HCT116 (cell line): ENCODE measurements at regions not wholly inside any gene's neighbourhood (a gene's known extent, or its start where the extent isn't known, plus 50 kb on each side); places are given as distances from the start of the nearest gene placed in this dataset.

Source experiments
- ATAC-seq: fragments of 200-7000 bp; cut with Tn5 transposase; 2 replicates; pipeline ENCODE4 v1.9.1; 2020; ENCODE audit warnings: mild to moderate bottlenecking, moderate library complexity
- BruUV-seq: library from RNA; stranded (reverse); fragments of 400-500 nt; replicated peaks from 2 replicates; lab custom pipeline; 2021; lab: Mats Ljungman, UMichigan
- CTCF ChIA-PET: fragments of 300-600 bp; sonication (Branson Sonifier 250); formaldehyde crosslinking; loops from one replicate; lab custom pipeline; 2021; ENCODE audit warnings: antibody characterized with exemption; lab: Charles Lee
- POLR2A ChIA-PET: fragments of 300-600, 350-600 bp; sonication (Branson Sonifier 250); formaldehyde crosslinking; loops from one replicate; lab custom pipeline; 2021; ENCODE audit warnings: antibody characterized with exemption; lab: Charles Lee
- RAD21 ChIA-PET, 2 experiments: fragments of 300-600 bp; sonication (Branson Sonifier 250); formaldehyde crosslinking; loops; one replicate each; lab custom pipeline; 2023; ENCODE audit warnings: low total read pairs in 2 of 2; ENCODE audit not compliant: uncharacterized antibody in 2 of 2, unreplicated experiment in 2 of 2, low non-redundant PET in 1 of 2; lab: Charles Lee
- DNase-seq: peaks from one replicate; pipeline ENCODE4 v3.0.0-alpha.2; 2010; ENCODE audit warnings: low read depth, low spot score
- H2AFZ ChIP-seq: fragments of 200-600 bp; shearing (Covaris generic), sonication (generic); 2 replicates; pipeline ENCODE4 v1.6.1; 2017; ENCODE audit warnings: low read depth, mixed run types, mixed read lengths, antibody characterized with exemption, low read length; ENCODE audit not compliant: poor library complexity, severe bottlenecking
- H3K27ac ChIP-seq: 2 replicates; pipeline ENCODE4 v1.5.1; 2012; ENCODE audit warnings: low read depth, low read length
- H3K27me3 ChIP-seq: fragments of 200-600 bp; sonication (generic); 2 replicates; pipeline ENCODE4 v1.6.1; 2016; ENCODE audit warnings: mixed run types, low read length, mixed read lengths; ENCODE audit not compliant: insufficient read depth
- H3K36me3 ChIP-seq, 2 experiments: fragments of 200-500 bp in 1 of 2; fragments of 200-600 bp in 1 of 2; sonication (Bioruptor generic) in 1 of 2; sonication (generic) in 1 of 2; 2 replicates each; pipeline versions ENCODE4 v1.5.1 to v1.6.1; 2014 to 2016; ENCODE audit warnings: low read length in 2 of 2, inconsistent platforms in 1 of 2, mixed read lengths in 1 of 2, mixed run types in 1 of 2; ENCODE audit not compliant: insufficient read depth in 2 of 2, control insufficient read depth in 1 of 2
- H3K4me1 ChIP-seq, 2 experiments: fragments of 200-600 bp in 1 of 2; sonication (generic) in 1 of 2; 2 replicates each; pipeline versions ENCODE4 v1.5.1 to v1.6.1; 2012 to 2017; ENCODE audit warnings: low read length in 2 of 2, inconsistent platforms in 1 of 2, mild to moderate bottlenecking in 1 of 2, mixed read lengths in 1 of 2, mixed run types in 1 of 2, moderate library complexity in 1 of 2; ENCODE audit not compliant: insufficient read depth in 2 of 2, control insufficient read depth in 1 of 2
- H3K4me2 ChIP-seq: fragments of 200-600 bp; sonication (generic); 2 replicates; pipeline ENCODE4 v1.6.1; 2017; ENCODE audit warnings: mixed run types, low read length, mixed read lengths
- H3K4me3 ChIP-seq, 2 experiments: fragments of 200-600 bp in 1 of 2; sonication (generic) in 1 of 2; replicated peaks in 1 of 2; 2 replicates each; pipeline ENCODE4 v1.5.1; 2011 to 2016; ENCODE audit warnings: low read length in 2 of 2, control low read depth in 1 of 2, low read depth in 1 of 2, mild to moderate bottlenecking in 1 of 2, mixed read lengths in 1 of 2, mixed run types in 1 of 2
- H3K79me2 ChIP-seq: fragments of 200-600 bp; sonication (generic); 2 replicates; pipeline ENCODE4 v1.6.1; 2017; ENCODE audit warnings: mild to moderate bottlenecking, mixed run types, low read length, moderate library complexity, mixed read lengths; ENCODE audit not compliant: insufficient read depth
- H3K9ac ChIP-seq: fragments of 200-600 bp; sonication (generic); 2 replicates; pipeline ENCODE4 v1.6.1; 2016; ENCODE audit warnings: low read length, mixed read lengths
- H3K9me2 ChIP-seq: fragments of 200-600 bp; sonication (generic), shearing (Covaris generic); 2 replicates; pipeline ENCODE4 v1.6.1; 2017; ENCODE audit warnings: mixed run types, mild to moderate bottlenecking, moderate library complexity; ENCODE audit not compliant: insufficient read depth
- H3K9me3 ChIP-seq, 2 experiments: fragments of 200-500 bp in 1 of 2; fragments of 200-600 bp in 1 of 2; sonication (Bioruptor generic) in 1 of 2; sonication (generic) in 1 of 2; 2 replicates each; pipeline ENCODE4 v1.6.1; 2014 to 2017; ENCODE audit warnings: low read length in 2 of 2, mixed read lengths in 2 of 2, inconsistent platforms in 1 of 2, low read depth in 1 of 2, mild to moderate bottlenecking in 1 of 2, mixed run types in 1 of 2, moderate library complexity in 1 of 2; ENCODE audit not compliant: control insufficient read depth in 1 of 2, insufficient read depth in 1 of 2
- H4K20me1 ChIP-seq: fragments of 200-600 bp; sonication (generic), shearing (Covaris generic); 2 replicates; pipeline ENCODE4 v1.6.1; 2017; ENCODE audit warnings: mixed run types, mild to moderate bottlenecking, moderate library complexity; ENCODE audit not compliant: insufficient read depth
- CEBPB ChIP-seq: IDR thresholded peaks from 2 replicates; pipeline ENCODE4 v1.6.1; 2012; ENCODE audit warnings: low read depth
- EGR1 ChIP-seq: IDR thresholded peaks from 2 replicates; pipeline ENCODE4 v1.6.1; 2012; ENCODE audit warnings: low read depth
- EZH2 ChIP-seq: fragments of 200-600 bp; sonication (generic); IDR thresholded peaks from 2 replicates; pipeline ENCODE4 v1.6.1; 2017; ENCODE audit warnings: antibody characterized with exemption, mixed run types
- JUND ChIP-seq: IDR thresholded peaks from 2 replicates; pipeline ENCODE4 v1.6.1; 2012
- SIN3A ChIP-seq: IDR thresholded peaks from 2 replicates; pipeline ENCODE4 v1.6.1; 2012; ENCODE audit warnings: low read depth
- SP1 ChIP-seq: IDR thresholded peaks from 2 replicates; pipeline ENCODE4 v1.6.1; 2012; ENCODE audit warnings: low read depth
- SRF ChIP-seq: IDR thresholded peaks from 2 replicates; pipeline ENCODE4 v1.6.1; 2012; ENCODE audit warnings: low read depth
- TCF7L2 ChIP-seq: IDR thresholded peaks from 2 replicates; pipeline ENCODE4 v1.7.0; 2011; ENCODE audit warnings: borderline replicate concordance, inconsistent platforms; ENCODE audit not compliant: insufficient read depth, insufficient read length; ENCODE audit errors: extremely low read depth
- ZNF274 ChIP-seq: fragments of 200-500 bp; sonication (Bioruptor generic); IDR thresholded peaks from 2 replicates; pipeline ENCODE4 v1.6.1; 2014; ENCODE audit warnings: mild to moderate bottlenecking, low read depth, low read length, inconsistent platforms
- intact Hi-C: fragments of 100-400 bp; cut with micrococcal nuclease; formaldehyde crosslinking; loops from 2 replicates; pipeline ENCODE4 v1.10.0; 2022
- TF ChIP-seq, protein P1 (sequence below): IDR thresholded peaks from 2 replicates; pipeline ENCODE4 v1.6.1; 2011; ENCODE audit warnings: mild to moderate bottlenecking, low read length, moderate library complexity; ENCODE audit not compliant: insufficient replicate concordance; ENCODE audit errors: extremely low read depth
- TF ChIP-seq, protein P2 (sequence below): IDR thresholded peaks from 2 replicates; pipeline ENCODE4 v1.6.1; 2012
- TF ChIP-seq, protein P3 (sequence below): IDR thresholded peaks from 2 replicates; pipeline ENCODE4 v1.6.1; 2012; ENCODE audit warnings: low read depth

GRCh38 chr16:85228970-85229430, 116.7 kb upstream of the CIBAR2 start:
- H3K27me3 ChIP-seq: no peaks in the 10 kb centered on the region
- TF ChIP-seq CEBPB (no peak), SP1 (no peak), EZH2 (no peak), EGR1 (no peak)
- TF ChIP-seq, protein P1, sequence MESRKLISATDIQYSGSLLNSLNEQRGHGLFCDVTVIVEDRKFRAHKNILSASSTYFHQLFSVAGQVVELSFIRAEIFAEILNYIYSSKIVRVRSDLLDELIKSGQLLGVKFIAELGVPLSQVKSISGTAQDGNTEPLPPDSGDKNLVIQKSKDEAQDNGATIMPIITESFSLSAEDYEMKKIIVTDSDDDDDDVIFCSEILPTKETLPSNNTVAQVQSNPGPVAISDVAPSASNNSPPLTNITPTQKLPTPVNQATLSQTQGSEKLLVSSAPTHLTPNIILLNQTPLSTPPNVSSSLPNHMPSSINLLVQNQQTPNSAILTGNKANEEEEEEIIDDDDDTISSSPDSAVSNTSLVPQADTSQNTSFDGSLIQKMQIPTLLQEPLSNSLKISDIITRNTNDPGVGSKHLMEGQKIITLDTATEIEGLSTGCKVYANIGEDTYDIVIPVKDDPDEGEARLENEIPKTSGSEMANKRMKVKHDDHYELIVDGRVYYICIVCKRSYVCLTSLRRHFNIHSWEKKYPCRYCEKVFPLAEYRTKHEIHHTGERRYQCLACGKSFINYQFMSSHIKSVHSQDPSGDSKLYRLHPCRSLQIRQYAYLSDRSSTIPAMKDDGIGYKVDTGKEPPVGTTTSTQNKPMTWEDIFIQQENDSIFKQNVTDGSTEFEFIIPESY: no peak
- TF ChIP-seq, all 23 proteins: peak for 0
- Histone ChIP-seq H3K79me2 (no peaks in the 10 kb centered on the region), H4K20me1 (no peaks in the 10 kb centered on the region), H2AFZ (no peak overlapping the region), H3K9me3 (0 out of 4 replicates have a peak, but pooled peaks cover 0 to 6% of the 10 kb centered on the region in 2 experiments), H3K4me3 (no peak overlapping the region), H3K4me2 (no peak overlapping the region), H3K27ac (no peak overlapping the region), H3K9me2 (no peaks in the 10 kb centered on the region), H3K9ac (no peak overlapping the region), H3K36me3 (no peaks in the 10 kb centered on the region), H3K4me1 (peaks cover 1 to 4% of the 10 kb centered on the region in 2 experiments; a peak in 3 of 4 replicates)
- POLR2A ChIA-PET: no interaction called here
- ATAC-seq (no peak), DNase-seq (no peak)
- RAD21 ChIA-PET: no interaction called here
- intact Hi-C loops: no loop called here
- no TSS peak for BruUV-seq
- CTCF ChIA-PET: interaction anchor here (3.1 kb wide), 1 partner anchor 24 kb away, joined by 8 read pairs; no protein-coding TSS in a partner anchor

GRCh38 chr16:85229869-85230462, 117.7 kb upstream of the CIBAR2 start:
- intact Hi-C loops: loop anchor here (10.0 kb wide), 1 partner anchor 295 kb away; no protein-coding TSS in a partner anchor
- H4K20me1 ChIP-seq: no peaks in the 10 kb centered on the region
- POLR2A ChIA-PET: no interaction called here

More at GRCh38 chr16:85229869-85230462, 117.7 kb upstream of the CIBAR2 start:
- no peaks in the 10 kb centered on the region for H3K27me3 ChIP-seq
- ATAC-seq: no peak
- H3K36me3 ChIP-seq: no peaks in the 10 kb centered on the region
- no peak overlapping the region for H3K4me2 ChIP-seq
- TF ChIP-seq, protein P2, sequence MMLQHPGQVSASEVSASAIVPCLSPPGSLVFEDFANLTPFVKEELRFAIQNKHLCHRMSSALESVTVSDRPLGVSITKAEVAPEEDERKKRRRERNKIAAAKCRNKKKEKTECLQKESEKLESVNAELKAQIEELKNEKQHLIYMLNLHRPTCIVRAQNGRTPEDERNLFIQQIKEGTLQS: no peak
- no peak for TF ChIP-seq TCF7L2
- TF ChIP-seq SIN3A: no peak
- no peak for TF ChIP-seq SRF
- TF ChIP-seq, protein P3, sequence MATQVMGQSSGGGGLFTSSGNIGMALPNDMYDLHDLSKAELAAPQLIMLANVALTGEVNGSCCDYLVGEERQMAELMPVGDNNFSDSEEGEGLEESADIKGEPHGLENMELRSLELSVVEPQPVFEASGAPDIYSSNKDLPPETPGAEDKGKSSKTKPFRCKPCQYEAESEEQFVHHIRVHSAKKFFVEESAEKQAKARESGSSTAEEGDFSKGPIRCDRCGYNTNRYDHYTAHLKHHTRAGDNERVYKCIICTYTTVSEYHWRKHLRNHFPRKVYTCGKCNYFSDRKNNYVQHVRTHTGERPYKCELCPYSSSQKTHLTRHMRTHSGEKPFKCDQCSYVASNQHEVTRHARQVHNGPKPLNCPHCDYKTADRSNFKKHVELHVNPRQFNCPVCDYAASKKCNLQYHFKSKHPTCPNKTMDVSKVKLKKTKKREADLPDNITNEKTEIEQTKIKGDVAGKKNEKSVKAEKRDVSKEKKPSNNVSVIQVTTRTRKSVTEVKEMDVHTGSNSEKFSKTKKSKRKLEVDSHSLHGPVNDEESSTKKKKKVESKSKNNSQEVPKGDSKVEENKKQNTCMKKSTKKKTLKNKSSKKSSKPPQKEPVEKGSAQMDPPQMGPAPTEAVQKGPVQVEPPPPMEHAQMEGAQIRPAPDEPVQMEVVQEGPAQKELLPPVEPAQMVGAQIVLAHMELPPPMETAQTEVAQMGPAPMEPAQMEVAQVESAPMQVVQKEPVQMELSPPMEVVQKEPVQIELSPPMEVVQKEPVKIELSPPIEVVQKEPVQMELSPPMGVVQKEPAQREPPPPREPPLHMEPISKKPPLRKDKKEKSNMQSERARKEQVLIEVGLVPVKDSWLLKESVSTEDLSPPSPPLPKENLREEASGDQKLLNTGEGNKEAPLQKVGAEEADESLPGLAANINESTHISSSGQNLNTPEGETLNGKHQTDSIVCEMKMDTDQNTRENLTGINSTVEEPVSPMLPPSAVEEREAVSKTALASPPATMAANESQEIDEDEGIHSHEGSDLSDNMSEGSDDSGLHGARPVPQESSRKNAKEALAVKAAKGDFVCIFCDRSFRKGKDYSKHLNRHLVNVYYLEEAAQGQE: no peak
- no peak for TF ChIP-seq JUND
- no peak for TF ChIP-seq ZNF274
- no peak overlapping the region for H3K4me3 ChIP-seq
- no peak for DNase-seq
- H3K4me1 ChIP-seq: peaks cover 10 to 11% of the 10 kb centered on the region in 2 experiments
- no peak overlapping the region for H3K27ac ChIP-seq
- ChIA-PET RAD21 (no interaction called here), CTCF (interaction anchor here (3.1 kb wide), 1 partner anchor 23 kb away, joined by 8 read pairs; no protein-coding TSS in a partner anchor)
- no peaks in the 10 kb centered on the region for H3K79me2 ChIP-seq
- no peak overlapping the region for H2AFZ ChIP-seq
- 0 out of 4 replicates have a peak, but pooled peaks cover 0 to 6% of the 10 kb centered on the region in 2 experiments for H3K9me3 ChIP-seq
- H3K9ac ChIP-seq: no peak overlapping the region
- BruUV-seq: no TSS peak
- H3K9me2 ChIP-seq: no peaks in the 10 kb centered on the region
